ENCODE measurements at regions not wholly inside any gene's neighbourhood (a gene's known extent, or its start where the extent isn't known, plus 50 kb on each side); places are given as distances from the start of the nearest gene placed in this dataset.

- TF ChIP-seq POLR2A (IDR thresholded peaks at IDR 0.05): no peak
- no peak for TF ChIP-seq CTCF (IDR thresholded peaks at IDR 0.05)
Measured at GRCh38 chr11:97770570-97770969, 1250.2 kb upstream of the CNTN5 start.

All from breast epithelium (tissue), 3 donors.